ENCODE measurements at regions not wholly inside any gene's neighbourhood (a gene's known extent, or its start where the extent isn't known, plus 50 kb on each side); places are given as distances from the start of the nearest gene placed in this dataset.

DNA sequence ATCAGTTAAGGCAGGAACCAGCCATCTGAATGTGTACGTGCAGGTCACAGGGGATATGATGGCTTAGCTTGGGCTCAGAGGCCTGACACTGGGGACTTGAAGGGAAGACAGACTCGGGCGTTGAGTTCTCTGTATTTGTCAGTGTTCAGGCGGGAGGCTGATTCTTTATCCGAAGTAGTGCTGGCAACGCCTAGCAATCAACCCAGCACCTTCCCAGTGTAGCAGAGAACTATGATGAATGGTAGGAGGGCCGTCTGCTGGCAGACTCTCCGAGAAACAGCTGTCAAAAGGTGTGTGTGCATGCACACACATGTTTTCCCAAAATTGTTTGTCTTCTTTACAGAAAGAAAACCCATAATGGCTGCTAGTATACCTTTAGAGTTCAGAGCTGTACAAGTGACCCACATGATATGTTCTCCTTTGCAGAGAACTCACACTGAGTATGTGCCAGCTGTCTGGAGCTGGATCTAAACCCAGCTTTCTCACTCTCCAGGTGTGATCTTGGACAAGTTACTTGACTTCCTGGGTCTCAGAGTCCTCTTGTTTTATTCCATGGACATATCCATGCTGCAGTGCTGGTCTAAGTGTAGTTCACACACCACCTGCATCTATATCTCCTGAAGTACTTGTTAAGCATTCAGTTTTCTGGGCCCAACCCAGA is 74.5 kb upstream of the LARS2 start:
- 30% methylated on average over 8 of the region's 8 CpGs for WGBS
- no peaks in the 10 kb centered on the region for H3K9me3 ChIP-seq
- H3K36me3 ChIP-seq = no peaks in the 10 kb centered on the region
- H3K4me3 ChIP-seq = no peak overlapping the region
- peaks cover 4% of the 10 kb centered on the region for H3K4me1 ChIP-seq
- no peak for TF ChIP-seq POLR2A (IDR thresholded peaks at IDR 0.05)
- no peak for TF ChIP-seq POLR2AphosphoS5 (IDR thresholded peaks at IDR 0.05)
- no peak for TF ChIP-seq EP300 (IDR thresholded peaks at IDR 0.05)
- TF ChIP-seq, protein P1, sequence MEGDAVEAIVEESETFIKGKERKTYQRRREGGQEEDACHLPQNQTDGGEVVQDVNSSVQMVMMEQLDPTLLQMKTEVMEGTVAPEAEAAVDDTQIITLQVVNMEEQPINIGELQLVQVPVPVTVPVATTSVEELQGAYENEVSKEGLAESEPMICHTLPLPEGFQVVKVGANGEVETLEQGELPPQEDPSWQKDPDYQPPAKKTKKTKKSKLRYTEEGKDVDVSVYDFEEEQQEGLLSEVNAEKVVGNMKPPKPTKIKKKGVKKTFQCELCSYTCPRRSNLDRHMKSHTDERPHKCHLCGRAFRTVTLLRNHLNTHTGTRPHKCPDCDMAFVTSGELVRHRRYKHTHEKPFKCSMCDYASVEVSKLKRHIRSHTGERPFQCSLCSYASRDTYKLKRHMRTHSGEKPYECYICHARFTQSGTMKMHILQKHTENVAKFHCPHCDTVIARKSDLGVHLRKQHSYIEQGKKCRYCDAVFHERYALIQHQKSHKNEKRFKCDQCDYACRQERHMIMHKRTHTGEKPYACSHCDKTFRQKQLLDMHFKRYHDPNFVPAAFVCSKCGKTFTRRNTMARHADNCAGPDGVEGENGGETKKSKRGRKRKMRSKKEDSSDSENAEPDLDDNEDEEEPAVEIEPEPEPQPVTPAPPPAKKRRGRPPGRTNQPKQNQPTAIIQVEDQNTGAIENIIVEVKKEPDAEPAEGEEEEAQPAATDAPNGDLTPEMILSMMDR (IDR thresholded peaks at IDR 0.05) = no peak
- peak in 1 of 2 donors; percentile 29 for DNase-seq (ENCODE audit: low spot score in 2 of 2)
- H3K27ac ChIP-seq = no peak overlapping the region
- H3K27me3 ChIP-seq = peaks cover 6% of the 10 kb centered on the region

DNA sequence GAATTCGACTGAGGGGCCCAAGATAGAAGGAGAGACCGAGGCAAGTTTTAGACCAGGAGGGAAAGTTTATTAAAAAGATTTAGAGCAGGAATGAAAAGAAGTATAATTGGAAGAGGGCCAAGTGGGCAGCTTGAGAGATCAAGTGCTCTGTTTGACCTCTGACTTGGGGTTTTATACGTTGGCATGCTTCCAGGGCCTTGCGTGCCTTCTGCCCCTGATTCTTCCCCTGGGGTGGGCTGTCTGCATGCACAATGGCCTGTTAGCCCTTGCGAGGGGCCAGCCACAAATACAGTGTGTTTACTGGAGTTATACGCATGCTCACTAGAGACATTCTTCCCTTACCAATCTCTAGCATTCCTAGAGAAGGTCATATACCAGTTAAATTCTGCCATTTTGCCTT is 70.7 kb upstream of the LARS2 start:
- 74% methylated on average over 6 of the region's 6 CpGs for WGBS
- no peaks in the 10 kb centered on the region for H3K36me3 ChIP-seq
- peak in 1 of 2 donors; percentile 38 for DNase-seq (ENCODE audit: low spot score in 2 of 2)
- H3K27ac ChIP-seq = no peak overlapping the region
- H3K27me3 ChIP-seq = peaks cover 5% of the 10 kb centered on the region
- H3K4me3 ChIP-seq = no peak overlapping the region
- H3K4me1 ChIP-seq = peaks cover 4% of the 10 kb centered on the region
- TF ChIP-seq POLR2A (IDR thresholded peaks at IDR 0.05) (no peak), POLR2AphosphoS5 (IDR thresholded peaks at IDR 0.05) (no peak), EP300 (IDR thresholded peaks at IDR 0.05) (no peak)
- TF ChIP-seq, protein P1 (IDR thresholded peaks at IDR 0.05) = no peak
- no peaks in the 10 kb centered on the region for H3K9me3 ChIP-seq

DNA sequence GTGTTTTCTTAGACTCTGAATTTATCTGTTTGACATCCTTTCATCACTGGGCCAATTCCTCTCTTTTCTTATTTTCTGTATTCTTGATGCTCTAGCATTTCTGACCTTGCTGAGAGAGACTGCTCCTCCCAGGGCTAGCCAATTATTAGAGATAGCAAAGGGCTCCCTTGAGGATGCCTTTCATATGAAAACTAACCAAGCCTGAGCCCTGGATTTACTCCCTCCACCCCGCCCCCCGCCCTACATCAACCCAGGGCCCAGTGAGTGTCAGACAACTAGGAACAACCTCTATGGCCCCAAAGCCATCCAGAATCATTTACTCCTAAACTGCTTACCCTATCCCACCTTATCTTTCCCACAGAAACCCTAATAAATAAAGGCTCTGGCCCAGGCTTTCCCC is 69.7 kb upstream of the LARS2 start:
- Histone ChIP-seq H3K4me3 (no peak overlapping the region), H3K27me3 (peaks cover 5% of the 10 kb centered on the region), H3K36me3 (no peaks in the 10 kb centered on the region), H3K27ac (no peak overlapping the region), H3K9me3 (no peaks in the 10 kb centered on the region), H3K4me1 (peaks cover 2% of the 10 kb centered on the region)
- 86% methylated on average over 2 of the region's 2 CpGs for WGBS
- no peak for TF ChIP-seq POLR2AphosphoS5 (IDR thresholded peaks at IDR 0.05)
- TF ChIP-seq POLR2A (IDR thresholded peaks at IDR 0.05) = no peak
- TF ChIP-seq, protein P1 (IDR thresholded peaks at IDR 0.05) = no peak
- no peak for TF ChIP-seq EP300 (IDR thresholded peaks at IDR 0.05)
- DNase-seq (ENCODE audit: low spot score in 2 of 2) = no peak

DNA sequence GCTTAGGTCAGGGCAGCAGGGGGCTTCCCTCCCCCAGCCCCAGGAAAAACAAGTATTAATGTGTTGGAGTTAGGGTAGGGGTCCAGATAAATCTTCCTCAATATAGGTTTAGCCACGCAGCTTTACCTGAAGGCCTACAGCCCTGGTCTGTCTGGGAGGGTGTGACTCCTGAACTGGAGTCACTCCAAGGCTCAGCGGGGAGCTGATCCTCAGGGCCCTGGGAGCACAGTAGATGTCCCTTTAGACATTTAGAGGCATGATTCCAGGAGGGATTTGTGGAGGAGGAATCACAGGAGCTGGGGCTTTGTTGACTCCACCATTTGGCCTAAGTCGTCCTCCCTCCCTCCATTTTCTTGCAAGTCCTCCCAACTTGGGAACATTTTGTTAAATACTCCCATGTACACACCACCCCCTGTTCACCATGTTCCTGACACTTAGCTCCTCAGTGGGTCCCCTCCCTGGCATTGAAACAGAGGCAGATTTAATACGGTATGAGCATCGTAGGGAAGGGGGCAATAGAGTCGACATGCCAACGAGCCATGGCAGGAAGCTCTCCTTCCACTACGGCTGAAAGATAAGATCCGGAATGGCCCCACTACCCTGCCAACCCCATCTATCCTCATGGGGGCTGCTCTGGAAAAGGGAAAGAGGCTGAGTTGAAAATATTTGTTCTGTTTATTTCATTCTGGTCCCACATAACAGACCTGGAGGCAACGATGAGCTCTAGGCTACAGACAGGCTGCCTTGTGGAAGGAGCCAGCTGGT is 69.0 kb upstream of the LARS2 start:
- WGBS = 85% methylated on average over 10 of the region's 10 CpGs
- TF ChIP-seq EP300 (IDR thresholded peaks at IDR 0.05) (no peak), POLR2AphosphoS5 (IDR thresholded peaks at IDR 0.05) (no peak), POLR2A (IDR thresholded peaks at IDR 0.05) (no peak)
- TF ChIP-seq, protein P1 (IDR thresholded peaks at IDR 0.05) = no peak

DNA sequence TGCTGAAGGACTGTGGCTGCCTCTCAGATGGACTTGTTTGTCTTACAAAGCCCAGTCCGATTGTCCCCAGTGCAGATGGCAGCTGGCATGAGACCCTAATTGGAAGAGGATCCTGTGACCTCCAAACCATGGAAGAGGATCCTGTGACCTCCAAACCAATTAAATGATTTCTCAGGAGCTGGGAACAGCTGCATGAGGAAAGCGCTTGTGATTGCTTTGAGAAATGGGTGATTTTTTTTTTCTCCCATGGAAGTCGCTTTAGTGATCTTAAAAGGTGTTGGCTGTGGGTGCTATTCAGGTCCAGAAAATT is 68.4 kb upstream of the LARS2 start:
- no peak overlapping the region for H3K4me3 ChIP-seq
- H3K27ac ChIP-seq = no peak overlapping the region
- no peaks in the 10 kb centered on the region for H3K36me3 ChIP-seq
- WGBS = 94% methylated on average over 3 of the region's 3 CpGs
- peaks cover 3% of the 10 kb centered on the region for H3K27me3 ChIP-seq
- no peaks in the 10 kb centered on the region for H3K4me1 ChIP-seq
- no peak for TF ChIP-seq EP300 (IDR thresholded peaks at IDR 0.05)
- TF ChIP-seq POLR2A (IDR thresholded peaks at IDR 0.05) = no peak
- TF ChIP-seq POLR2AphosphoS5 (IDR thresholded peaks at IDR 0.05) = no peak
- TF ChIP-seq, protein P1 (IDR thresholded peaks at IDR 0.05) = no peak
- H3K9me3 ChIP-seq = no peaks in the 10 kb centered on the region
- DNase-seq (ENCODE audit: low spot score in 2 of 2) = peak in 1 of 2 donors; percentile 47

More for the DNA sequence above, 69.0 kb upstream of the LARS2 start:
- DNase-seq (ENCODE audit: low spot score in 2 of 2) = peak in 1 of 2 donors; percentile 40
- Histone ChIP-seq H3K4me3 (no peak overlapping the region), H3K4me1 (no peaks in the 10 kb centered on the region), H3K27me3 (peaks cover 3% of the 10 kb centered on the region), H3K9me3 (no peaks in the 10 kb centered on the region), H3K36me3 (no peaks in the 10 kb centered on the region), H3K27ac (no peak overlapping the region)

Measured in suprapubic skin (tissue), 4 donors.